ENCODE measurements at regions not wholly inside any gene's neighbourhood (a gene's known extent, or its start where the extent isn't known, plus 50 kb on each side); places are given as distances from the start of the nearest gene placed in this dataset.

DNA sequence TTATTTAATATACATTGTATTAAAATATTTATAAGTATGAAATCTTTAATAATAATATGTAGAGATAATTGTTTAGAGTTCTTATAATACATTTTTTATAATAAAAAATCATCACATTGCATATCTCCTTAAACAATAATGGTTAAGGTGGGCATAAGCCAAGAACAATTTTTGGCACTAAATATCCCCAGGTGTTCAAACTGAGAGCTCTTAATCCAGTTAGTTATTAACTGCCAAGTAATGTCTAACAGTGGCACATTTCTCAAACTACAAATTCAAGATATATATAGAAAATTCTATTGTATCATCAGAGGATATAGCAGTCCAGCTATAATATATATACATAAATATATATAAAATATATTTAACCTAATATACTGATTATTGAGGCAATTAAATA lies 680.8 kb downstream of the SI start:
- intact Hi-C loops (cut with DNase I): no loop called here
- TF ChIP-seq, protein P1, sequence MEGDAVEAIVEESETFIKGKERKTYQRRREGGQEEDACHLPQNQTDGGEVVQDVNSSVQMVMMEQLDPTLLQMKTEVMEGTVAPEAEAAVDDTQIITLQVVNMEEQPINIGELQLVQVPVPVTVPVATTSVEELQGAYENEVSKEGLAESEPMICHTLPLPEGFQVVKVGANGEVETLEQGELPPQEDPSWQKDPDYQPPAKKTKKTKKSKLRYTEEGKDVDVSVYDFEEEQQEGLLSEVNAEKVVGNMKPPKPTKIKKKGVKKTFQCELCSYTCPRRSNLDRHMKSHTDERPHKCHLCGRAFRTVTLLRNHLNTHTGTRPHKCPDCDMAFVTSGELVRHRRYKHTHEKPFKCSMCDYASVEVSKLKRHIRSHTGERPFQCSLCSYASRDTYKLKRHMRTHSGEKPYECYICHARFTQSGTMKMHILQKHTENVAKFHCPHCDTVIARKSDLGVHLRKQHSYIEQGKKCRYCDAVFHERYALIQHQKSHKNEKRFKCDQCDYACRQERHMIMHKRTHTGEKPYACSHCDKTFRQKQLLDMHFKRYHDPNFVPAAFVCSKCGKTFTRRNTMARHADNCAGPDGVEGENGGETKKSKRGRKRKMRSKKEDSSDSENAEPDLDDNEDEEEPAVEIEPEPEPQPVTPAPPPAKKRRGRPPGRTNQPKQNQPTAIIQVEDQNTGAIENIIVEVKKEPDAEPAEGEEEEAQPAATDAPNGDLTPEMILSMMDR (IDR thresholded peaks at IDR 0.05): no peak
- ATAC-seq (no peak), DNase-seq (no peak)
- Histone ChIP-seq H3K27me3 (ENCODE audit: low read depth) (no peaks in the 10 kb centered on the region), H3K4me3 (no peak overlapping the region), H3K4me1 (no peaks in the 10 kb centered on the region), H3K36me3 (no peaks in the 10 kb centered on the region), H3K9me3 (no peaks in the 10 kb centered on the region), H3K27ac (no peak overlapping the region)

GRCh38 chr3:164393171-164393570 lies 685.1 kb downstream of the SI start:
- TF ChIP-seq, protein P1 (IDR thresholded peaks at IDR 0.05): no peak
- no peak overlapping the region for H3K27ac ChIP-seq
- intact Hi-C loops (cut with DNase I): no loop called here
- ATAC-seq: no peak
- no peaks in the 10 kb centered on the region for H3K27me3 ChIP-seq (ENCODE audit: low read depth)
- H3K9me3 ChIP-seq: no peaks in the 10 kb centered on the region
- no peak overlapping the region for H3K4me3 ChIP-seq
- no peak for DNase-seq
- no peaks in the 10 kb centered on the region for H3K36me3 ChIP-seq
- H3K4me1 ChIP-seq: no peaks in the 10 kb centered on the region

GRCh38 chr3:164390046-164390445 lies 688.2 kb downstream of the SI start:
- Histone ChIP-seq H3K4me1 (no peaks in the 10 kb centered on the region), H3K27ac (no peak overlapping the region), H3K4me3 (no peak overlapping the region), H3K9me3 (no peaks in the 10 kb centered on the region), H3K27me3 (ENCODE audit: low read depth) (no peaks in the 10 kb centered on the region), H3K36me3 (no peaks in the 10 kb centered on the region)
- intact Hi-C loops (cut with DNase I): no loop called here
- DNase-seq (no peak), ATAC-seq (no peak)
- TF ChIP-seq, protein P1 (IDR thresholded peaks at IDR 0.05): no peak

- Histone ChIP-seq H3K27ac (no peak overlapping the region), H3K9me3 (no peaks in the 10 kb centered on the region), H3K4me1 (no peaks in the 10 kb centered on the region), H3K27me3 (ENCODE audit: low read depth) (no peaks in the 10 kb centered on the region), H3K4me3 (no peak overlapping the region), H3K36me3 (no peaks in the 10 kb centered on the region)
- ATAC-seq: no peak
- intact Hi-C loops (cut with DNase I): no loop called here
- TF ChIP-seq, protein P1 (IDR thresholded peaks at IDR 0.05): no peak
- no peak for DNase-seq
Measured at GRCh38 chr3:164387236-164387635, 691.1 kb downstream of the SI start.

DNA sequence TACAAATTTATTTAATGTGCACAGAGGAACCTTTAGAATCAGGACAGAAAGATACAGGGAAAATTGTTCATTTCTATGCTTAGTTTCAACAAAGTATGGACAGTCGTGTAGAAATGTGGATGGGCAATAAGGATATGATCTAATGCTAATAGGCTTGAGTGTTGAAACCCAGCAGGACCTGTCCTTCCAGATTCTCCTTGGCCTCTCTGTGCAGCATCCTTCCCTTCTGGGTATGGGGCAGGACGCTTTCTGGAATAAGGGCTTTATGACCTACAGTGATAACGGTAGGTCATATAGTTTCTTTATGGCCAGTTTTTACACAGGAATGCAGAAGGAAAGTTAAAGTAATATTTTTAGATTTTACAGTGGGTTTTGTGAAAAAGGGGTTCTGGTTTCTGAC lies 698.1 kb downstream of the SI start:
- ATAC-seq (no peak), DNase-seq (no peak)
- intact Hi-C loops (cut with DNase I): no loop called here
- no peak overlapping the region for H3K27ac ChIP-seq
- TF ChIP-seq, protein P1 (IDR thresholded peaks at IDR 0.05): no peak
- no peaks in the 10 kb centered on the region for H3K36me3 ChIP-seq
- H3K9me3 ChIP-seq: no peaks in the 10 kb centered on the region
- no peaks in the 10 kb centered on the region for H3K27me3 ChIP-seq (ENCODE audit: low read depth)
- no peaks in the 10 kb centered on the region for H3K4me1 ChIP-seq
- H3K4me3 ChIP-seq: no peak overlapping the region

- ATAC-seq (no peak), DNase-seq (no peak)
- no peaks in the 10 kb centered on the region for H3K9me3 ChIP-seq
- H3K4me3 ChIP-seq: no peak overlapping the region
- no peaks in the 10 kb centered on the region for H3K36me3 ChIP-seq
- intact Hi-C loops (cut with DNase I): no loop called here
- TF ChIP-seq, protein P1 (IDR thresholded peaks at IDR 0.05): no peak
- H3K4me1 ChIP-seq: no peaks in the 10 kb centered on the region
- H3K27me3 ChIP-seq (ENCODE audit: low read depth): no peaks in the 10 kb centered on the region
- no peak overlapping the region for H3K27ac ChIP-seq
Measured at GRCh38 chr3:164377466-164377865, 700.8 kb downstream of the SI start.

All from lower lobe of right lung (tissue), 2 donors.